NB4 (cell line): ENCODE measurements at regions not wholly inside any gene's neighbourhood (a gene's known extent, or its start where the extent isn't known, plus 50 kb on each side); places are given as distances from the start of the nearest gene placed in this dataset.

ENCODE experiments used
- POLR2A ChIP-seq: IDR thresholded peaks from 2 replicates; pipeline ENCODE4 v1.6.1; 2011; ENCODE audit warnings: mild to moderate bottlenecking; ENCODE audit not compliant: insufficient read length; ENCODE audit errors: extremely low read depth
- TF ChIP-seq, protein P1 (sequence below): IDR thresholded peaks from one replicate; pipeline ENCODE4 v1.5.1; 2012; ENCODE audit warnings: low read depth, low read length

- TF ChIP-seq, protein P1, sequence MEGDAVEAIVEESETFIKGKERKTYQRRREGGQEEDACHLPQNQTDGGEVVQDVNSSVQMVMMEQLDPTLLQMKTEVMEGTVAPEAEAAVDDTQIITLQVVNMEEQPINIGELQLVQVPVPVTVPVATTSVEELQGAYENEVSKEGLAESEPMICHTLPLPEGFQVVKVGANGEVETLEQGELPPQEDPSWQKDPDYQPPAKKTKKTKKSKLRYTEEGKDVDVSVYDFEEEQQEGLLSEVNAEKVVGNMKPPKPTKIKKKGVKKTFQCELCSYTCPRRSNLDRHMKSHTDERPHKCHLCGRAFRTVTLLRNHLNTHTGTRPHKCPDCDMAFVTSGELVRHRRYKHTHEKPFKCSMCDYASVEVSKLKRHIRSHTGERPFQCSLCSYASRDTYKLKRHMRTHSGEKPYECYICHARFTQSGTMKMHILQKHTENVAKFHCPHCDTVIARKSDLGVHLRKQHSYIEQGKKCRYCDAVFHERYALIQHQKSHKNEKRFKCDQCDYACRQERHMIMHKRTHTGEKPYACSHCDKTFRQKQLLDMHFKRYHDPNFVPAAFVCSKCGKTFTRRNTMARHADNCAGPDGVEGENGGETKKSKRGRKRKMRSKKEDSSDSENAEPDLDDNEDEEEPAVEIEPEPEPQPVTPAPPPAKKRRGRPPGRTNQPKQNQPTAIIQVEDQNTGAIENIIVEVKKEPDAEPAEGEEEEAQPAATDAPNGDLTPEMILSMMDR = no peak
- no peak for TF ChIP-seq POLR2A
Measured at GRCh38 chr5:155735388-155735787, 591.6 kb upstream of the SGCD start.
